ENCODE measurements at regions not wholly inside any gene's neighbourhood (a gene's known extent, or its start where the extent isn't known, plus 50 kb on each side); places are given as distances from the start of the nearest gene placed in this dataset.

GRCh38 chr15:53233801-53234200, 443.7 kb upstream of the ONECUT1 start:
- TF ChIP-seq CTCF (IDR thresholded peaks at IDR 0.05) (no peak), POLR2A (IDR thresholded peaks at IDR 0.05) (no peak)

All from uterus (tissue), 2 donors.